SK-N-MC (cell line): ENCODE measurements at regions not wholly inside any gene's neighbourhood (a gene's known extent, or its start where the extent isn't known, plus 50 kb on each side); places are given as distances from the start of the nearest gene placed in this dataset.

Experiments
- EZH2 ChIP-seq: fragments of 200-600 bp; sonication (generic); IDR thresholded peaks from one replicate; pipeline ENCODE4 v1.6.1; 2017; ENCODE audit warnings: antibody characterized with exemption
- FOXP2 ChIP-seq: optimal IDR thresholded peaks from 2 replicates; pipeline ENCODE3; 2011; ENCODE audit warnings: mild to moderate bottlenecking, moderate library complexity; ENCODE audit not compliant: insufficient read depth; ENCODE audit errors: extremely low read length, control extremely low read depth
- POLR2AphosphoS5 ChIP-seq: IDR thresholded peaks from 2 replicates; pipeline ENCODE4 v1.6.1; 2012; ENCODE audit warnings: mild to moderate bottlenecking, low read depth, low read length, borderline replicate concordance

DNA sequence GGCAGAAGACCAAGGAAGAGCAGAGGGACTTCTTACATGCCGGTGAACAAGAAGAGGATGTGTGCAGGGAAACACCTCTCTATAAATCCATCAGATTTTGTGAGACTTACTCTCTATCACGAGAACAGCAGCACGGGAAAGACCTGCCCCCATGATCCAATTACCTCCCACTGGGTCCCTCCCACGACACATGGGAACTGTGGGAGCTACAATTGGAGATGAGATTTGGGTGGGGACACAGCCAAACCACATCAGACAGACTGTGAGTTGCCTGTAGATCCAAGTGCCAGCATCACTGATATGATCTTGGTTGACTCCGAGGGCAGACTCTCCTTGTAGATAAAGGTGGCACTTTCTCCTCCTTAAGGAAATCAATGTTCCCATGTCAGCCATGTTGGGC is 414.8 kb upstream of the JARID2 start:
- TF ChIP-seq POLR2AphosphoS5, result no peak
- no peak for TF ChIP-seq EZH2
- TF ChIP-seq FOXP2, result no peak
